ENCODE measurements at regions not wholly inside any gene's neighbourhood (a gene's known extent, or its start where the extent isn't known, plus 50 kb on each side); places are given as distances from the start of the nearest gene placed in this dataset.
"Not testable (repeated sequence)": the region's sequence is repeated elsewhere in the genome, so short reads cannot be mapped to it uniquely, and the experiment has no call there.

DNA sequence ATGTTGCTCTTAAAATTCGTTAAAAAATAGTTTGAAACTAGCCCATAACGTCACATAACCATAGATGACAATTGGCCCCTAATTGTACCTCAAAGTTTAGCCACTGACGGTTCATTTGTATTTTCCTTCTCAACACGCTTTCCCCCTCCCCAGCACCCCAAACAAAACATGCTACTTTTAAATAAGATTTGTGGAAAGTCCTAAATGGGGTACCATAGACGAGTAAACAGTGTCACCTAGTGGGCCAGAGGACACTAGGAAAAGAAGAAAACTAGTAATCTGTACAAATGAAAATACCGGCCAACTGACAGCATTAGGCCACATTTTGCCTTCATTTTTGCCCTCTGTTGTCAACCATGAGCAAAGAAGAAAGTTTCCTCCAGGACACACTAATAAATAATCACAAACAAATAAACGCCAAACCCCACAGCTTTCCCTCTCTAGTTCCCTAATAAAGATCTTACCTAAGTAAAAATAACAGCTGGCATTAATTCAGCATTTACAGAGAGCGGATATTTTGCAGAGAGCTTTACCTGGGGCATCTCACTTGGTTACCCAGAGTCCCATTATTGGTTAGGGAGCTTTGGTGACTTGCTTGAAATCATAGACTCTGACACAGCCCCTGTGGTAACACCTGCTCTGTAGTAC is 175.1 kb upstream of the ATP11B start:
- no peak for DNase-seq

DNA sequence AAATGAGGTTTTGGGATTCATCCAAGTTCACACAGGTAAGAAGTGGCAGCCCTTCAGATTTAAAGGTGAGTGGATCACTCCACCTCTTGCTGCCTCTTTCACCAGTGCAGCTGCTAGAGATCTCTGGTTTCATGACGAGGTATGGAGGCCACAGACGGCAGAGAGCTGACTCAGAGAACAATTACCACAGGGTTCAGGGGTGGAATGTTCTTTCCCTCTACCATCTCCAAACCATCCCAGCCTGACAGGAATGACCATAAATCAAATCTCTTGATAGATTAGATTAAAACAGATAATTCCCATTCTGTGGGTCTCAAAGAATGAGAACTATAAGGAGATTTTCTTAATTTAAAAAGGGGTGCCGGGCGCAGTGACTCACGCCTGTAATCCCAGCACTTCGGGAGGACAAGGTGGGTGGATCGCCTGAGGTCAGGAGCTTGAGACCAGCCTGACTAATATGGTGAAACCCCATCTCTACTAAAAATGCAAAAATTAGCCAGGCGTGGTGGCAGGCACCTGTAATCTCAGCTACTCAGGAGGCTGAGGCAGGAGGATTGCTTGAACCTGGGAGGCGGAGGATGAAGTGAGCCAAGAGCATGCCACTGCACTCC is 174.2 kb upstream of the ATP11B start:
- no peak for DNase-seq

DNA sequence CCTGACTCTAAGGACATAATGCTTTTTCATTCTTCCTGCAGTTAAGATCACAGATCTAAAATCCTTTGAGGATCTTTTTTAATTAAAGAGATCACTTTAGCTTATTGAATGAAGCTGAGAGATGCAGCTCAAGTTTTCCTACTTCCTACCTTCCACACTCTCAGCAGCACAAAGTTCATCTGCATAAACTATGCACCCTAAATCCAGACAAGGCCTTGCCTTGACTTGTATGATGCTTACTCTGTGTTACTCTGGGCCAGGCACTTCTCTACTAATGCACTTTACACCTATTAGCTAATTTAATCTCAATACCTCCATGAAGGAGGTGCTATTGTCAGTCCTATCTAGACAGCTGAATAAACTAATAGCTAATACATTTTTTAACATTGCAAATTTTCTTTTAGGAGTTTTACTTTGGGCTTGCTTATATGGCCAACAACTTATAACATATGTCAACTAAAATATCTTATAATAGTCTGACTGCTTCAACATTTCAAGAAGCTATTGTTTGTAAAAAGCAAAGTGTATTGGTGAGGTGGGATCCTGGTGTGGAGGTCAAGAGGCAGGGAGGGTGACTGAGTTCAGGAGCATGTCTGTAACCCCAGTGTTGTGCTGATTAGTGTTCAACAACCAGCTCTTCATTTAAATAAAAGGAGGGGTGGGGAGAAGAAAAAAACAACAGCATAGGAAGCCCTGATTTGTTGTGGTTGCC is 172.4 kb upstream of the ATP11B start:
- no peak for DNase-seq

DNA sequence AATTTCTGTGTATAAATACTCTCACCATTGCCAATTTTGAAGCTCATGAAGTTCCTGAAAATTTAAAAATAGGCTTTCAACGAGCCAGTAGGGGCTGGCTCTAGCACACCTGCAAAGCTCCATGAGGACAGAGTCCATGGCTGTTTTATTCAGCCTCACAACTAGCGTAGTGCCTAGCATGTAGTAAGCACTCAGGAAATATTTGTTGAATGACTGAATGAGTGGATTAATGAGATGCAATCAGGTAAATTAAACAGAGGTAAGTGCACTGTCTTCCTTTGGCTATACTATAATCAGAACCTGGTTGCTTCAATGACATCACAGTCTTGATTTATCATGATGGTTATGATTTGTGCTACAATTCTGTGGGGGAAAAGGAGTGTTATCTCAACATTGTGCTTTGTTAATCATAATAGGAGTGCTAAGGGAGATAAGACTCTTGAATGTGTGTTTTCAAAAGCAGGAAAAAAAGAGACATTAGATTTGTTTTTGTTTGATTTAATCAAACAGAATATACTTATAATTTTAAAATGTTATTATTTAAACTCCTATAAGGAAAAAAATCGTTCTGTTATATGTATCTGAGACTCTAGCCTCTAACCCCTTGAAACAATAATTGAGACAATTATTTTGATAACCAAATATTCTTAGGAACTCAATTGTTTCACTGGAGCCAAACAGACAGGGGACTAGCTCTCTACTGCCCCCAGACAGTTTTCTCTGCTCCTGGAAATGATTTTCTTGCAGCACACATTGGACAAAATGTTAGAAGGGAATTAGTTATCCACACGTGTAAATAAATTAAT is 171.7 kb upstream of the ATP11B start:
- no peak for DNase-seq

GRCh38 chr3:182622241-182622545 is 171.1 kb upstream of the ATP11B start:
- DNase-seq, result no peak

DNA sequence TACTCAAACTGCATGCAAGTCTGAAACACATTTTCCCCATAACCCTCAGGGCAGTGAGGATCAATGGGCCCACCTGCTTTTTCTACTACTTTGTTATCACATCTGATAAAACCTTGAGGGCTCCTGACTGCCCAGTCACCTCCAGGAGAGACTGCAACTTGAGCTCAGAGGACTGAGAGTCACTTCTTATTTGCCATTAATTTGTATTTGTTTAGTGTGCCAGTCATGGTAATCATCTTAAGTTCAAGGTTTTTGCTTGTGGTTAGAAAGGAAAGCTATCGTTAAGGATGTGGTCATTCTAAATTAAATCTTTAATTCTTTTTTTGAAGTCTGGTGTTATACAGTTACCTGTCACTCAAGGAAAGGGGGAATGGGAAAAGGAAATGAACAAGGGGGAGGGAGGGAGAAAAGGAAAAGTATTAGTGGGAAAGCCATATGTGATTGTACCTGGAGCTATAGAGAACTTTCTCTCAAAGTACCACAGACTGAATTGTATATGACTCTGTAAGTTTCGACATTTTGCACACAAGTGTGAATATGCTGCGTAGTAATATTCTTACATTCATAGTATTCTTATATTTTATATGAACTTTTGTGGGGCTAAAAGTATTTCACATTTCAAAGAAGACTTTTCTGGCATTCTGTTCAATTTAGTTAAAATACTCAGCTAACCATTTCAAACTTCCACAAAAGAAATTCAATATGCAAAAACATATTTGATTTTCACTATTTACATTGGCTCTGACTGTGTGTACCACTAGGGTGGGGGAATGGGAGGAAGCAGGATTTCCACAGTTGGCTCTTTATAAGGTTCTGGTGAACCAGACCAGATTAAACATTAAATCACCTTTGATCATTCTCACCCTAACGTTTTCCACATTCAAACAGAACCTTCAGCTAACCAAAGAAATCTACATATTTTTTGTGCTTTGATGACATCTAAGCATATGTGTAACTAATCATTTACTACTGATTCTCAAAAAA is 166.5 kb upstream of the ATP11B start:
- no peak for DNase-seq

GRCh38 chr3:182628531-182628930 is 164.8 kb upstream of the ATP11B start:
- no peak for DNase-seq

- DNase-seq, result no peak
These were observed 163.8 kb upstream of the ATP11B start for GRCh38 chr3:182629521-182629920.

DNA sequence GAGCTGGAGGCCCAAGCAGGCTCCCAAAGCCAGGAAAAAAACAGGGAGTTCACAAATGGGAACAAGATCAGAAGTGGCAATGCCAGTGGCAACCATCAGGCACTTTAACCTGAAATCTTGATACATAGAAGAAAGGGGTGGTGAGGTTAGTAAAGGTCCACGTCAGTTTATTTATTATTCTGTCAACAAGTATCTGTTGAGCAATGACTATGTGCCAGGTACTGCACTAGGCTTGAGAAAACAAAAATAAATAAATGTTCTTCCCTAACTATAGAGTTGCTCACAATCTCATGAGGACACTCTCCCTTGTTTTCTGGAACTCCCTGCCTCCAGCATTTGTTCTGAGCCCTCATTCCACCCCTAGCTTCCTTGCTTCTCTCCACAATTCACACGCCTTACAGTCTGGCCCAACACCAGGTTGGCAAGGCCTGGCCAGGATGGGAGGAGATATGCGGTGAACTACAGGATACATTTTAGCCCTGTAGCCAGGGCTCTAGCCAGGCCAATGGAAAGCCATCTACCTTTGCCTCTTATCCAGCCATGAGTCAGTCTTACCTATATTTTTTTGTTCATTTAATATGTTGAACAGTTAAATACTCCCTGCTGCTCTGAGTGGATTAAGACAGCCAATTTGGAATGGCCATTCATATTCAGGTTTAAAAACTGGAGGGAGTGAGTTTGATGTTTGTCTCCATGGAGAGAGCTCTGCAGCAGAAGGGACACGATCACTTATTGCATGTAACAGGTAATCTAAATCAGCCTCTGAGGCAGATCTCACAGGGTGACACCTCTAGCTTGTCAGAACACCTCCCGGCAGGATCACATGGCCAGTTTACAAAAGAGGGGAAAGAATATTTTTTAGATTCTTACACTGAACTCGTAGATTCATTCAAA is 161.9 kb upstream of the ATP11B start:
- no peak for DNase-seq

GRCh38 chr3:182632077-182632393 is 161.3 kb upstream of the ATP11B start:
- DNase-seq, result no peak

GRCh38 chr3:182633186-182633585 is 160.1 kb upstream of the ATP11B start:
- no peak for DNase-seq

- no peak for DNase-seq
These were observed 156.7 kb upstream of the ATP11B start for GRCh38 chr3:182636646-182637045.

GRCh38 chr3:182637350-182638110 is 155.8 kb upstream of the ATP11B start:
- DNase-seq, result no peak

DNA sequence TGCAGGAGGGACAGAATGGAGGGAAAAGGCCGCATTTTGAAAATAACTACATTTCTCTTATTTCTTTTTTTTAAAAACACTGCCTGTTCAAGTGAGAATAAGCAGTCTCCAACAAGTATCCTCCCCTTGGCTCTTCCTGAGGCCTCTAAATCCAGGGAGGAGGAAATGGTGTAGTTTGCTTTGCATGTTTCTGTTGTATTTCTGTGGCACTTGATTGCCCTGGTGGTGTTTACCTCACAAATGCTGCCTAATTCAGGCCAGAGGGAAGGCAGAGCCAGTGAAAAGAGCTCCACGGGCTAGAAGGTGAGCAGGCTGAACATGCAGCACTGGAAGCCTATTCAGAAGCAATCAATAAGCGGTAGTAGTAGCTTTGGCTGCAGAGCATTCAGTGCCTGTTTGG is 149.3 kb upstream of the ATP11B start:
- DNase-seq, result no peak

GRCh38 chr3:182644790-182645433 is 148.4 kb upstream of the ATP11B start:
- DNase-seq, result no peak

DNA sequence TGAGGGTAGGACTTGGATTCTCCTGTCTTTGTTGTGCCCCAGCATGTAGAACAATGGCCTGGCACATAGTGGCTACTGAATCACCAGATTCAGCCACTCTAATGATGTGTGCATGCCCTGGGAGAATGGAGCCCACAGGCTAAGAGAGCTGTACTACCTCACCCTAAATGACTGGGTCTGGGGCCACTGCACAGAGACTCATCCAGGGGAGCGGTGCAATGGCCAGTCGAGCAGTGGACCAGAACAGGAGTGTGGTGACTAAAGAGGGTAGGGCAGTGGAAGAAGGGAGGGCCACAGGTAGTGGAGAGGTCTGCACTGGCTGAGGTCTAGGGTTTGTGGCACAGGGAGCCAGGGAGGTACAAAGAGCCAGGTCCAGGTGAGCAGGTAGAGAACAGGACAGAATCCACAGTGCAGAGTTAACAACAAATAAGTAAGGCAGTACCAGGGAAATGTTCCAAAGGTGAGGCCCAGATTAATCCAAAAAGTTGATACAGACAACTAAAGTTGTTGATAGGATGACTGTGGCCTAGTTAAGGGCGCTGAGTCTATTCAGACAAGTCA is 142.7 kb upstream of the ATP11B start:
- DNase-seq, result no peak

DNA sequence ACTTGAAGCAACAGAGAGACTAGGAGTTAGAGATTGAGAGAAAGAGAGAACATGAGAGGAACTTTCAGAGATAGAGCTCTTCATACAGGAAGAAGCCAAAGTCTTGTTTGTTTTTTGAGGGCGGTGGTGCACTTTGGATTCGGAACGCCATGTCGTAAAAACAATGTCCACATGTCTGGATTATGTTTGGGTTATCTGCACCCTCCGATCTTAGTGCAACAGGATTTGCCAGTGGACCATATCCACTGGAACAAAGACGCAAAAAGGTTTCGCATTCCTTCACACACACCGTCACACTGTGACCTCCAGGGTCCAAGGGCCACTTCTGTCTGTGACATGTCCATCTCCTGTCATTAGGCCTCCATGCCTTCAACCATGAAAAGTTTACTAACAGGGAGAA is 141.8 kb upstream of the ATP11B start:
- DNase-seq, result no peak

- DNase-seq, result not testable (repeated sequence)
These were observed 140.2 kb upstream of the ATP11B start for GRCh38 chr3:182653065-182653464.

GRCh38 chr3:182668541-182668940 is 124.8 kb upstream of the ATP11B start:
- no peak for DNase-seq

DNA sequence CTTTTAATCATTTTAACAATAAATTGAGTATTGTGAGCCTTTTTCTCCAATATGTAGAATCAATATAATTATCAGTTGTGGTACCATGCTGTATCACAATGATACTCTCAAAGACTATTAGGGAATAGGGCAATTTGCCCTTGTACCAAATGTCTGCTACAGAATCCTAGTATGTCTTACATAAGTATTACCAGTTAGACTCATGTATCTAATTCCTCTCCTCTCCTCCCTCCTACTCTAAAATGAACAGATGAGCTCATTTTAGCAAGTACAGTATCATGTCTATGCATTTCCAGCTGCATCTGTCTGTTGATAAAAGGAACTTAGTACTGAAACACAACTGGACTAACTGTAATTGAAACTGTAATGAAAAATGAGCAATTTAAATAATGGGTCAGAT is 124.3 kb upstream of the ATP11B start:
- DNase-seq, result no peak
